ENCODE measurements at regions not wholly inside any gene's neighbourhood (a gene's known extent, or its start where the extent isn't known, plus 50 kb on each side); places are given as distances from the start of the nearest gene placed in this dataset.

- Mint-ChIP-seq H3K27me3 (no peaks in the 10 kb centered on the region), H3K27ac (no peak overlapping the region), H3K36me3 (no peaks in the 10 kb centered on the region), H3K9me3 (no peaks in the 10 kb centered on the region), H3K4me3 (no peak overlapping the region), H3K4me1 (no peaks in the 10 kb centered on the region)
Measured at GRCh38 chr6:130666786-130667185, 160.4 kb upstream of the SMLR1 start.

- Mint-ChIP-seq H3K9me3 (no peaks in the 10 kb centered on the region), H3K27ac (no peak overlapping the region), H3K27me3 (no peaks in the 10 kb centered on the region), H3K4me1 (no peaks in the 10 kb centered on the region), H3K4me3 (no peak overlapping the region), H3K36me3 (no peaks in the 10 kb centered on the region)
Measured at GRCh38 chr6:130670142-130670541, 157.1 kb upstream of the SMLR1 start.

- Mint-ChIP-seq H3K27me3 (no peaks in the 10 kb centered on the region), H3K27ac (no peak overlapping the region), H3K4me1 (no peaks in the 10 kb centered on the region), H3K36me3 (no peaks in the 10 kb centered on the region), H3K4me3 (no peak overlapping the region), H3K9me3 (no peaks in the 10 kb centered on the region)
Measured at GRCh38 chr6:130671119-130671518, 156.1 kb upstream of the SMLR1 start.

GRCh38 chr6:130671577-130671976 is 155.6 kb upstream of the SMLR1 start:
- Mint-ChIP-seq H3K4me1 (peaks cover 3% of the 10 kb centered on the region), H3K9me3 (no peaks in the 10 kb centered on the region), H3K27me3 (no peaks in the 10 kb centered on the region), H3K36me3 (no peaks in the 10 kb centered on the region), H3K4me3 (no peak overlapping the region), H3K27ac (no peak overlapping the region)

- peaks cover 3% of the 10 kb centered on the region for H3K4me1 Mint-ChIP-seq
- H3K27me3 Mint-ChIP-seq, result no peaks in the 10 kb centered on the region
- no peaks in the 10 kb centered on the region for H3K36me3 Mint-ChIP-seq
- H3K9me3 Mint-ChIP-seq, result no peaks in the 10 kb centered on the region
- H3K27ac Mint-ChIP-seq, result no peak overlapping the region
- H3K4me3 Mint-ChIP-seq, result no peak overlapping the region
Measured at GRCh38 chr6:130672153-130672552, 155.1 kb upstream of the SMLR1 start.

- H3K27ac Mint-ChIP-seq, result no peak overlapping the region
- no peak overlapping the region for H3K4me3 Mint-ChIP-seq
- peaks cover 5% of the 10 kb centered on the region for H3K36me3 Mint-ChIP-seq
- peaks cover 3% of the 10 kb centered on the region for H3K4me1 Mint-ChIP-seq
- H3K9me3 Mint-ChIP-seq, result peaks cover 11% of the 10 kb centered on the region
- H3K27me3 Mint-ChIP-seq, result no peaks in the 10 kb centered on the region
Measured at GRCh38 chr6:130674604-130675003, 152.6 kb upstream of the SMLR1 start.

GRCh38 chr6:130675072-130675471 is 152.1 kb upstream of the SMLR1 start:
- H3K9me3 Mint-ChIP-seq, result peaks cover 15% of the 10 kb centered on the region
- H3K4me3 Mint-ChIP-seq, result no peak overlapping the region

GRCh38 chr6:130676077-130676772 is 151.0 kb upstream of the SMLR1 start:
- Mint-ChIP-seq H3K27ac (no peak overlapping the region), H3K9me3 (peaks cover 15% of the 10 kb centered on the region), H3K4me1 (peaks cover 3% of the 10 kb centered on the region), H3K27me3 (no peaks in the 10 kb centered on the region), H3K36me3 (peaks cover 5% of the 10 kb centered on the region), H3K4me3 (no peak overlapping the region)

More at GRCh38 chr6:130675072-130675471, 152.1 kb upstream of the SMLR1 start:
- Mint-ChIP-seq H3K27me3 (no peaks in the 10 kb centered on the region), H3K4me1 (peaks cover 3% of the 10 kb centered on the region), H3K36me3 (peaks cover 5% of the 10 kb centered on the region), H3K27ac (no peak overlapping the region)

- Mint-ChIP-seq H3K27me3 (no peaks in the 10 kb centered on the region), H3K9me3 (peaks cover 15% of the 10 kb centered on the region), H3K4me3 (no peak overlapping the region), H3K36me3 (peaks cover 5% of the 10 kb centered on the region), H3K27ac (no peak overlapping the region), H3K4me1 (peaks cover 3% of the 10 kb centered on the region)
Measured at GRCh38 chr6:130676773-130677144, 150.4 kb upstream of the SMLR1 start.

- Mint-ChIP-seq H3K4me1 (peaks cover 3% of the 10 kb centered on the region), H3K9me3 (peaks cover 15% of the 10 kb centered on the region), H3K27me3 (no peaks in the 10 kb centered on the region), H3K27ac (no peak overlapping the region), H3K4me3 (no peak overlapping the region), H3K36me3 (peaks cover 5% of the 10 kb centered on the region)
Measured at GRCh38 chr6:130677312-130677711, 149.9 kb upstream of the SMLR1 start.

- H3K27ac Mint-ChIP-seq, result no peak overlapping the region
- no peaks in the 10 kb centered on the region for H3K27me3 Mint-ChIP-seq
- H3K4me1 Mint-ChIP-seq, result peaks cover 3% of the 10 kb centered on the region
- peaks cover 5% of the 10 kb centered on the region for H3K36me3 Mint-ChIP-seq
- H3K4me3 Mint-ChIP-seq, result no peak overlapping the region
- peaks cover 15% of the 10 kb centered on the region for H3K9me3 Mint-ChIP-seq
Measured at GRCh38 chr6:130677766-130678165, 149.4 kb upstream of the SMLR1 start.

- no peaks in the 10 kb centered on the region for H3K27me3 Mint-ChIP-seq
- H3K27ac Mint-ChIP-seq, result no peak overlapping the region
- peaks cover 5% of the 10 kb centered on the region for H3K36me3 Mint-ChIP-seq
Measured at GRCh38 chr6:130679684-130680083, 147.5 kb upstream of the SMLR1 start.

GRCh38 chr6:130680116-130680515 is 147.1 kb upstream of the SMLR1 start:
- peaks cover 3% of the 10 kb centered on the region for H3K4me1 Mint-ChIP-seq
- no peak overlapping the region for H3K27ac Mint-ChIP-seq
- H3K4me3 Mint-ChIP-seq, result no peak overlapping the region
- H3K36me3 Mint-ChIP-seq, result peaks cover 5% of the 10 kb centered on the region
- peaks cover 15% of the 10 kb centered on the region for H3K9me3 Mint-ChIP-seq
- no peaks in the 10 kb centered on the region for H3K27me3 Mint-ChIP-seq

More at GRCh38 chr6:130679684-130680083, 147.5 kb upstream of the SMLR1 start:
- Mint-ChIP-seq H3K4me1 (peaks cover 3% of the 10 kb centered on the region), H3K9me3 (peaks cover 15% of the 10 kb centered on the region), H3K4me3 (no peak overlapping the region)

GRCh38 chr6:130681028-130681427 is 146.2 kb upstream of the SMLR1 start:
- H3K36me3 Mint-ChIP-seq, result peaks cover 8% of the 10 kb centered on the region

GRCh38 chr6:130682066-130682465 is 145.1 kb upstream of the SMLR1 start:
- no peak overlapping the region for H3K4me3 Mint-ChIP-seq

More at GRCh38 chr6:130681028-130681427, 146.2 kb upstream of the SMLR1 start:
- Mint-ChIP-seq H3K27me3 (no peaks in the 10 kb centered on the region), H3K4me1 (peaks cover 3% of the 10 kb centered on the region), H3K9me3 (peaks cover 15% of the 10 kb centered on the region), H3K4me3 (no peak overlapping the region), H3K27ac (no peak overlapping the region)

GRCh38 chr6:130683761-130684517 is 143.3 kb upstream of the SMLR1 start:
- Mint-ChIP-seq H3K4me3 (no peak overlapping the region), H3K27ac (no peak overlapping the region), H3K4me1 (no peaks in the 10 kb centered on the region), H3K27me3 (no peaks in the 10 kb centered on the region), H3K9me3 (peaks cover 4% of the 10 kb centered on the region), H3K36me3 (peaks cover 3% of the 10 kb centered on the region)

More at GRCh38 chr6:130682066-130682465, 145.1 kb upstream of the SMLR1 start:
- Mint-ChIP-seq H3K36me3 (peaks cover 8% of the 10 kb centered on the region), H3K27me3 (no peaks in the 10 kb centered on the region), H3K9me3 (peaks cover 15% of the 10 kb centered on the region), H3K27ac (no peak overlapping the region), H3K4me1 (no peaks in the 10 kb centered on the region)
